ENCODE measurements at regions not wholly inside any gene's neighbourhood (a gene's known extent, or its start where the extent isn't known, plus 50 kb on each side); places are given as distances from the start of the nearest gene placed in this dataset.

DNA sequence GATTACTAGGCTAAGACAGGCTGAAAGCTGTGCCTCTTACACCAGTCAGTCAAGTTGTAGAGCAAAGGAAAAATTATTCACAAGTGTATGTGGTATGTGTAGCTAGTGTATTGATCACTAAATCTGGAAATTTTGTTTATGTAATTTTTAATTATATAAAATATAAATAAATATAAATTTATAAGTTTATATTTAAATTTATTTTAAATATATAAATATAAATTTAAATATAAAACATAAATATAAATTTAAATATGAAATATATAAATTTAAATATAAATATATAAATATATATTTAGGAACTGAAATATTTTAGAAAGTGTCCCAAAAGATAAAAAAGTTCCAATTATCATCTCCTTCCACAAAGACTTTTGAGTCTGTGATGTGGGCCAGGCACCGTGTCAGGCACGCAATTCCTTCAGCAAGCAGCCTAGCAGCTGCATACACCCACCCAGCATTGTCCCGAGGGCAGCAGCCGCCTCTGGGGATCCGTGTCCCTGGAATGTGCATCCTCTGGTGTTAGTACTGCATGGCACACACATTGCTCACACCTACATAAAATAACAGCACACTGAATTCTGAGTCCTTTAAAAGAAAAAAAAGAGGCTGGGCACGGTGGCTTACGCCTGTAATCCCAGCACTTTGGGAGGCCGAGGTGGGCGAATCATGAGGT, 1098.0 kb downstream of the BRD1 start:
- TF ChIP-seq, protein P1, sequence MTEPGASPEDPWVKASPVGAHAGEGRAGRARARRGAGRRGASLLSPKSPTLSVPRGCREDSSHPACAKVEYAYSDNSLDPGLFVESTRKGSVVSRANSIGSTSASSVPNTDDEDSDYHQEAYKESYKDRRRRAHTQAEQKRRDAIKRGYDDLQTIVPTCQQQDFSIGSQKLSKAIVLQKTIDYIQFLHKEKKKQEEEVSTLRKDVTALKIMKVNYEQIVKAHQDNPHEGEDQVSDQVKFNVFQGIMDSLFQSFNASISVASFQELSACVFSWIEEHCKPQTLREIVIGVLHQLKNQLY (CRISPR knock-in tag; IDR thresholded peaks at IDR 0.05) = no peak
- TF ChIP-seq, protein P2, sequence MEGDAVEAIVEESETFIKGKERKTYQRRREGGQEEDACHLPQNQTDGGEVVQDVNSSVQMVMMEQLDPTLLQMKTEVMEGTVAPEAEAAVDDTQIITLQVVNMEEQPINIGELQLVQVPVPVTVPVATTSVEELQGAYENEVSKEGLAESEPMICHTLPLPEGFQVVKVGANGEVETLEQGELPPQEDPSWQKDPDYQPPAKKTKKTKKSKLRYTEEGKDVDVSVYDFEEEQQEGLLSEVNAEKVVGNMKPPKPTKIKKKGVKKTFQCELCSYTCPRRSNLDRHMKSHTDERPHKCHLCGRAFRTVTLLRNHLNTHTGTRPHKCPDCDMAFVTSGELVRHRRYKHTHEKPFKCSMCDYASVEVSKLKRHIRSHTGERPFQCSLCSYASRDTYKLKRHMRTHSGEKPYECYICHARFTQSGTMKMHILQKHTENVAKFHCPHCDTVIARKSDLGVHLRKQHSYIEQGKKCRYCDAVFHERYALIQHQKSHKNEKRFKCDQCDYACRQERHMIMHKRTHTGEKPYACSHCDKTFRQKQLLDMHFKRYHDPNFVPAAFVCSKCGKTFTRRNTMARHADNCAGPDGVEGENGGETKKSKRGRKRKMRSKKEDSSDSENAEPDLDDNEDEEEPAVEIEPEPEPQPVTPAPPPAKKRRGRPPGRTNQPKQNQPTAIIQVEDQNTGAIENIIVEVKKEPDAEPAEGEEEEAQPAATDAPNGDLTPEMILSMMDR (CRISPR knock-in tag; IDR thresholded peaks at IDR 0.05) = no peak
- no peak for TF ChIP-seq ZNF782 (CRISPR knock-in tag; IDR thresholded peaks at IDR 0.05; ENCODE audit: borderline replicate concordance)
- no peak for TF ChIP-seq ZNF274 (CRISPR knock-in tag; IDR thresholded peaks at IDR 0.05)
- TF ChIP-seq, protein P3, sequence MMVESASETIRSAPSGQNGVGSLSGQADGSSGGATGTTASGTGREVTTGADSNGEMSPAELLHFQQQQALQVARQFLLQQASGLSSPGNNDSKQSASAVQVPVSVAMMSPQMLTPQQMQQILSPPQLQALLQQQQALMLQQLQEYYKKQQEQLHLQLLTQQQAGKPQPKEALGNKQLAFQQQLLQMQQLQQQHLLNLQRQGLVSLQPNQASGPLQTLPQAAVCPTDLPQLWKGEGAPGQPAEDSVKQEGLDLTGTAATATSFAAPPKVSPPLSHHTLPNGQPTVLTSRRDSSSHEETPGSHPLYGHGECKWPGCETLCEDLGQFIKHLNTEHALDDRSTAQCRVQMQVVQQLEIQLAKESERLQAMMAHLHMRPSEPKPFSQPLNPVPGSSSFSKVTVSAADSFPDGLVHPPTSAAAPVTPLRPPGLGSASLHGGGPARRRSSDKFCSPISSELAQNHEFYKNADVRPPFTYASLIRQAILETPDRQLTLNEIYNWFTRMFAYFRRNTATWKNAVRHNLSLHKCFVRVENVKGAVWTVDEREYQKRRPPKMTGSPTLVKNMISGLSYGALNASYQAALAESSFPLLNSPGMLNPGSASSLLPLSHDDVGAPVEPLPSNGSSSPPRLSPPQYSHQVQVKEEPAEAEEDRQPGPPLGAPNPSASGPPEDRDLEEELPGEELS (CRISPR knock-in tag; IDR thresholded peaks at IDR 0.05) = no peak
- no peak for TF ChIP-seq RBFOX2 (IDR thresholded peaks at IDR 0.05; ENCODE audit: low read depth, low read length)
- no peak for TF ChIP-seq ZFX (CRISPR knock-in tag; IDR thresholded peaks at IDR 0.05; ENCODE audit: low read depth)
- no peak for TF ChIP-seq POLR2A (IDR thresholded peaks at IDR 0.05; ENCODE audit: insufficient read depth in 1 of 2, low read depth in 2 of 2, low read length in 2 of 2)
- TF ChIP-seq, protein P4, sequence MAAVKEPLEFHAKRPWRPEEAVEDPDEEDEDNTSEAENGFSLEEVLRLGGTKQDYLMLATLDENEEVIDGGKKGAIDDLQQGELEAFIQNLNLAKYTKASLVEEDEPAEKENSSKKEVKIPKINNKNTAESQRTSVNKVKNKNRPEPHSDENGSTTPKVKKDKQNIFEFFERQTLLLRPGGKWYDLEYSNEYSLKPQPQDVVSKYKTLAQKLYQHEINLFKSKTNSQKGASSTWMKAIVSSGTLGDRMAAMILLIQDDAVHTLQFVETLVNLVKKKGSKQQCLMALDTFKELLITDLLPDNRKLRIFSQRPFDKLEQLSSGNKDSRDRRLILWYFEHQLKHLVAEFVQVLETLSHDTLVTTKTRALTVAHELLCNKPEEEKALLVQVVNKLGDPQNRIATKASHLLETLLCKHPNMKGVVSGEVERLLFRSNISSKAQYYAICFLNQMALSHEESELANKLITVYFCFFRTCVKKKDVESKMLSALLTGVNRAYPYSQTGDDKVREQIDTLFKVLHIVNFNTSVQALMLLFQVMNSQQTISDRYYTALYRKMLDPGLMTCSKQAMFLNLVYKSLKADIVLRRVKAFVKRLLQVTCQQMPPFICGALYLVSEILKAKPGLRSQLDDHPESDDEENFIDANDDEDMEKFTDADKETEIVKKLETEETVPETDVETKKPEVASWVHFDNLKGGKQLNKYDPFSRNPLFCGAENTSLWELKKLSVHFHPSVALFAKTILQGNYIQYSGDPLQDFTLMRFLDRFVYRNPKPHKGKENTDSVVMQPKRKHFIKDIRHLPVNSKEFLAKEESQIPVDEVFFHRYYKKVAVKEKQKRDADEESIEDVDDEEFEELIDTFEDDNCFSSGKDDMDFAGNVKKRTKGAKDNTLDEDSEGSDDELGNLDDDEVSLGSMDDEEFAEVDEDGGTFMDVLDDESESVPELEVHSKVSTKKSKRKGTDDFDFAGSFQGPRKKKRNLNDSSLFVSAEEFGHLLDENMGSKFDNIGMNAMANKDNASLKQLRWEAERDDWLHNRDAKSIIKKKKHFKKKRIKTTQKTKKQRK (IDR thresholded peaks at IDR 0.05; ENCODE audit: low read length) = no peak
- no peak for TF ChIP-seq ZNF431 (CRISPR knock-in tag; IDR thresholded peaks at IDR 0.05; ENCODE audit: borderline replicate concordance, low read depth)
- TF ChIP-seq SP1 (IDR thresholded peaks at IDR 0.05) = no peak
- no peak for TF ChIP-seq SP1 (CRISPR knock-in tag; IDR thresholded peaks at IDR 0.05)
- no peak for TF ChIP-seq CEBPG (CRISPR knock-in tag; IDR thresholded peaks at IDR 0.05)
- TF ChIP-seq FOXJ3 (CRISPR knock-in tag; IDR thresholded peaks at IDR 0.05; ENCODE audit: borderline replicate concordance) = no peak
- TF ChIP-seq, protein P5, sequence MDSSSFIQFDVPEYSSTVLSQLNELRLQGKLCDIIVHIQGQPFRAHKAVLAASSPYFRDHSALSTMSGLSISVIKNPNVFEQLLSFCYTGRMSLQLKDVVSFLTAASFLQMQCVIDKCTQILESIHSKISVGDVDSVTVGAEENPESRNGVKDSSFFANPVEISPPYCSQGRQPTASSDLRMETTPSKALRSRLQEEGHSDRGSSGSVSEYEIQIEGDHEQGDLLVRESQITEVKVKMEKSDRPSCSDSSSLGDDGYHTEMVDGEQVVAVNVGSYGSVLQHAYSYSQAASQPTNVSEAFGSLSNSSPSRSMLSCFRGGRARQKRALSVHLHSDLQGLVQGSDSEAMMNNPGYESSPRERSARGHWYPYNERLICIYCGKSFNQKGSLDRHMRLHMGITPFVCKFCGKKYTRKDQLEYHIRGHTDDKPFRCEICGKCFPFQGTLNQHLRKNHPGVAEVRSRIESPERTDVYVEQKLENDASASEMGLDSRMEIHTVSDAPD (CRISPR knock-in tag; IDR thresholded peaks at IDR 0.05) = no peak

Measured in HepG2 (cell line).